HCT116 (cell line): ENCODE measurements at regions not wholly inside any gene's neighbourhood (a gene's known extent, or its start where the extent isn't known, plus 50 kb on each side); places are given as distances from the start of the nearest gene placed in this dataset.

Experiments used
- ATAC-seq: fragments of 200-7000 bp; cut with Tn5 transposase; 2 replicates; pipeline ENCODE4 v1.9.1; 2020; ENCODE audit warnings: mild to moderate bottlenecking, moderate library complexity
- BruUV-seq: library from RNA; stranded (reverse); fragments of 400-500 nt; replicated peaks from 2 replicates; lab custom pipeline; 2021; lab: Mats Ljungman, UMichigan
- CTCF ChIA-PET: fragments of 300-600 bp; sonication (Branson Sonifier 250); formaldehyde crosslinking; loops from one replicate; lab custom pipeline; 2021; ENCODE audit warnings: antibody characterized with exemption; lab: Charles Lee
- POLR2A ChIA-PET: fragments of 300-600, 350-600 bp; sonication (Branson Sonifier 250); formaldehyde crosslinking; loops from one replicate; lab custom pipeline; 2021; ENCODE audit warnings: antibody characterized with exemption; lab: Charles Lee
- RAD21 ChIA-PET, 2 experiments: fragments of 300-600 bp; sonication (Branson Sonifier 250); formaldehyde crosslinking; loops; one replicate each; lab custom pipeline; 2023; ENCODE audit warnings: low total read pairs in 2 of 2; ENCODE audit not compliant: uncharacterized antibody in 2 of 2, unreplicated experiment in 2 of 2, low non-redundant PET in 1 of 2; lab: Charles Lee
- DNase-seq: peaks from one replicate; pipeline ENCODE4 v3.0.0-alpha.2; 2010; ENCODE audit warnings: low read depth, low spot score
- H2AFZ ChIP-seq: fragments of 200-600 bp; shearing (Covaris generic), sonication (generic); 2 replicates; pipeline ENCODE4 v1.6.1; 2017; ENCODE audit warnings: low read depth, mixed run types, mixed read lengths, antibody characterized with exemption, low read length; ENCODE audit not compliant: poor library complexity, severe bottlenecking
- H3K27ac ChIP-seq: 2 replicates; pipeline ENCODE4 v1.5.1; 2012; ENCODE audit warnings: low read depth, low read length
- H3K27me3 ChIP-seq: fragments of 200-600 bp; sonication (generic); 2 replicates; pipeline ENCODE4 v1.6.1; 2016; ENCODE audit warnings: mixed run types, low read length, mixed read lengths; ENCODE audit not compliant: insufficient read depth
- H3K36me3 ChIP-seq, 2 experiments: fragments of 200-500 bp in 1 of 2; fragments of 200-600 bp in 1 of 2; sonication (Bioruptor generic) in 1 of 2; sonication (generic) in 1 of 2; 2 replicates each; pipeline versions ENCODE4 v1.5.1 to v1.6.1; 2014 to 2016; ENCODE audit warnings: low read length in 2 of 2, inconsistent platforms in 1 of 2, mixed read lengths in 1 of 2, mixed run types in 1 of 2; ENCODE audit not compliant: insufficient read depth in 2 of 2, control insufficient read depth in 1 of 2
- H3K4me1 ChIP-seq, 2 experiments: fragments of 200-600 bp in 1 of 2; sonication (generic) in 1 of 2; 2 replicates each; pipeline versions ENCODE4 v1.5.1 to v1.6.1; 2012 to 2017; ENCODE audit warnings: low read length in 2 of 2, inconsistent platforms in 1 of 2, mild to moderate bottlenecking in 1 of 2, mixed read lengths in 1 of 2, mixed run types in 1 of 2, moderate library complexity in 1 of 2; ENCODE audit not compliant: insufficient read depth in 2 of 2, control insufficient read depth in 1 of 2
- H3K4me2 ChIP-seq: fragments of 200-600 bp; sonication (generic); 2 replicates; pipeline ENCODE4 v1.6.1; 2017; ENCODE audit warnings: mixed run types, low read length, mixed read lengths
- H3K4me3 ChIP-seq, 2 experiments: fragments of 200-600 bp in 1 of 2; sonication (generic) in 1 of 2; replicated peaks in 1 of 2; 2 replicates each; pipeline ENCODE4 v1.5.1; 2011 to 2016; ENCODE audit warnings: low read length in 2 of 2, control low read depth in 1 of 2, low read depth in 1 of 2, mild to moderate bottlenecking in 1 of 2, mixed read lengths in 1 of 2, mixed run types in 1 of 2
- H3K79me2 ChIP-seq: fragments of 200-600 bp; sonication (generic); 2 replicates; pipeline ENCODE4 v1.6.1; 2017; ENCODE audit warnings: mild to moderate bottlenecking, mixed run types, low read length, moderate library complexity, mixed read lengths; ENCODE audit not compliant: insufficient read depth
- H3K9ac ChIP-seq: fragments of 200-600 bp; sonication (generic); 2 replicates; pipeline ENCODE4 v1.6.1; 2016; ENCODE audit warnings: low read length, mixed read lengths
- H3K9me2 ChIP-seq: fragments of 200-600 bp; sonication (generic), shearing (Covaris generic); 2 replicates; pipeline ENCODE4 v1.6.1; 2017; ENCODE audit warnings: mixed run types, mild to moderate bottlenecking, moderate library complexity; ENCODE audit not compliant: insufficient read depth
- H3K9me3 ChIP-seq, 2 experiments: fragments of 200-500 bp in 1 of 2; fragments of 200-600 bp in 1 of 2; sonication (Bioruptor generic) in 1 of 2; sonication (generic) in 1 of 2; 2 replicates each; pipeline ENCODE4 v1.6.1; 2014 to 2017; ENCODE audit warnings: low read length in 2 of 2, mixed read lengths in 2 of 2, inconsistent platforms in 1 of 2, low read depth in 1 of 2, mild to moderate bottlenecking in 1 of 2, mixed run types in 1 of 2, moderate library complexity in 1 of 2; ENCODE audit not compliant: control insufficient read depth in 1 of 2, insufficient read depth in 1 of 2
- H4K20me1 ChIP-seq: fragments of 200-600 bp; sonication (generic), shearing (Covaris generic); 2 replicates; pipeline ENCODE4 v1.6.1; 2017; ENCODE audit warnings: mixed run types, mild to moderate bottlenecking, moderate library complexity; ENCODE audit not compliant: insufficient read depth
- CBX3 ChIP-seq: IDR thresholded peaks from 2 replicates; pipeline ENCODE4 v1.6.1; 2012; ENCODE audit warnings: low read depth
- ELF1 ChIP-seq: IDR thresholded peaks from 2 replicates; pipeline ENCODE4 v1.6.1; 2012; ENCODE audit warnings: low read depth, borderline replicate concordance
- EZH2phosphoT487 ChIP-seq: fragments of 200-600 bp; IDR thresholded peaks from 2 replicates; pipeline ENCODE4 v1.6.1; 2018; ENCODE audit warnings: antibody characterized with exemption, borderline replicate concordance
- FOSL1 ChIP-seq: IDR thresholded peaks from 2 replicates; pipeline ENCODE4 v1.6.1; 2012; ENCODE audit warnings: low read depth
- POLR2A ChIP-seq: IDR thresholded peaks from 2 replicates; pipeline ENCODE4 v1.7.0; 2011; ENCODE audit warnings: borderline replicate concordance; ENCODE audit not compliant: insufficient read depth, insufficient read length; ENCODE audit errors: extremely low read depth
- POLR2AphosphoS5 ChIP-seq: IDR thresholded peaks from 2 replicates; pipeline ENCODE4 v1.6.1; 2011; ENCODE audit warnings: mild to moderate bottlenecking, low read depth, low read length, moderate library complexity
- RAD21 ChIP-seq: IDR thresholded peaks from 2 replicates; pipeline ENCODE4 v1.6.1; 2012; ENCODE audit warnings: low read depth, mild to moderate bottlenecking
- SIN3A ChIP-seq: IDR thresholded peaks from 2 replicates; pipeline ENCODE4 v1.6.1; 2012; ENCODE audit warnings: low read depth
- SRF ChIP-seq: IDR thresholded peaks from 2 replicates; pipeline ENCODE4 v1.6.1; 2012; ENCODE audit warnings: low read depth
- YY1 ChIP-seq: IDR thresholded peaks from 2 replicates; pipeline ENCODE4 v1.6.1; 2011; ENCODE audit warnings: low read length, low read depth, moderate library complexity, mild to moderate bottlenecking; ENCODE audit not compliant: insufficient replicate concordance; ENCODE audit errors: extremely low read depth
- ZFX ChIP-seq: fragments of 450-650 bp; IDR thresholded peaks from 2 replicates; pipeline ENCODE4 v1.6.1; 2017
- ZNF274 ChIP-seq: fragments of 200-500 bp; sonication (Bioruptor generic); IDR thresholded peaks from 2 replicates; pipeline ENCODE4 v1.6.1; 2014; ENCODE audit warnings: mild to moderate bottlenecking, low read depth, low read length, inconsistent platforms
- intact Hi-C: fragments of 100-400 bp; cut with micrococcal nuclease; formaldehyde crosslinking; loops from 2 replicates; pipeline ENCODE4 v1.10.0; 2022
- TF ChIP-seq, protein P1 (sequence below): IDR thresholded peaks from 2 replicates; pipeline ENCODE4 v1.6.1; 2011; ENCODE audit warnings: mild to moderate bottlenecking, low read length, moderate library complexity; ENCODE audit not compliant: insufficient replicate concordance; ENCODE audit errors: extremely low read depth
- TF ChIP-seq, protein P2 (sequence below), 3 experiments: fragments of 200-600 bp in 1 of 3; sonication (generic) in 1 of 3; IDR thresholded peaks in 2 of 3; conservative IDR thresholded peaks in 1 of 3; 2 replicates each; pipeline ENCODE4 v1.5.1; 2012 to 2017; ENCODE audit warnings: low read depth in 2 of 3, low read length in 2 of 3, antibody characterized with exemption in 1 of 3, borderline replicate concordance in 1 of 3, control low read depth in 1 of 3, mild to moderate bottlenecking in 1 of 3, mixed read lengths in 1 of 3, mixed run types in 1 of 3, moderate library complexity in 1 of 3; ENCODE audit not compliant: insufficient read depth in 1 of 3

DNA sequence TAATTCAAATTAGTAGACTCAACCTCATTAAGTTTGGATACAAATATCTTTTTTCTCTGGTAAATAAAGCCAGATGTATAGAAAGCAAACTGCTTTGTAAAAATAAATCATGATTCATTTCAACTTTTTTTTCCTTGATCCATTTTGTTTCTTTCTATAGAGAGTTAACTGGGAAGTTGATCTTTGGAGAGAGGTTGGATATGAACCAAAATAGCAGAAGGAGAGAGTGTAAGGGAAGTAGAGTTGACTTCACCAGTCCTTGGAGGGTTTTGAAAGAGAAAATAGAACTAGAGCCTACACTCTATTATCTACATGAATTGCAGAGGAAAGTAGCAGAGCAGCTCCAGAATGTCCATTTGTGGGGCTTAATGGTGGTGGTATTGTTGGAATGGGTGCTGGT lies 243.8 kb downstream of the ADGRL2 start:
- DNase-seq (no peak), ATAC-seq (no peak)
- no TSS peak for BruUV-seq
- H3K9me2 ChIP-seq: no peaks in the 10 kb centered on the region
- ChIA-PET POLR2A (no interaction called here), CTCF (no interaction called here), RAD21 (no interaction called here)
- TF ChIP-seq ZFX: no peak
- TF ChIP-seq SRF: no peak
- TF ChIP-seq, protein P1, sequence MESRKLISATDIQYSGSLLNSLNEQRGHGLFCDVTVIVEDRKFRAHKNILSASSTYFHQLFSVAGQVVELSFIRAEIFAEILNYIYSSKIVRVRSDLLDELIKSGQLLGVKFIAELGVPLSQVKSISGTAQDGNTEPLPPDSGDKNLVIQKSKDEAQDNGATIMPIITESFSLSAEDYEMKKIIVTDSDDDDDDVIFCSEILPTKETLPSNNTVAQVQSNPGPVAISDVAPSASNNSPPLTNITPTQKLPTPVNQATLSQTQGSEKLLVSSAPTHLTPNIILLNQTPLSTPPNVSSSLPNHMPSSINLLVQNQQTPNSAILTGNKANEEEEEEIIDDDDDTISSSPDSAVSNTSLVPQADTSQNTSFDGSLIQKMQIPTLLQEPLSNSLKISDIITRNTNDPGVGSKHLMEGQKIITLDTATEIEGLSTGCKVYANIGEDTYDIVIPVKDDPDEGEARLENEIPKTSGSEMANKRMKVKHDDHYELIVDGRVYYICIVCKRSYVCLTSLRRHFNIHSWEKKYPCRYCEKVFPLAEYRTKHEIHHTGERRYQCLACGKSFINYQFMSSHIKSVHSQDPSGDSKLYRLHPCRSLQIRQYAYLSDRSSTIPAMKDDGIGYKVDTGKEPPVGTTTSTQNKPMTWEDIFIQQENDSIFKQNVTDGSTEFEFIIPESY: no peak
- no peak for TF ChIP-seq ZNF274
- TF ChIP-seq RAD21: no peak
- no peak for TF ChIP-seq EZH2phosphoT487
- no peak for TF ChIP-seq CBX3
- TF ChIP-seq POLR2AphosphoS5: no peak
- no peak for TF ChIP-seq YY1
- TF ChIP-seq, protein P2, sequence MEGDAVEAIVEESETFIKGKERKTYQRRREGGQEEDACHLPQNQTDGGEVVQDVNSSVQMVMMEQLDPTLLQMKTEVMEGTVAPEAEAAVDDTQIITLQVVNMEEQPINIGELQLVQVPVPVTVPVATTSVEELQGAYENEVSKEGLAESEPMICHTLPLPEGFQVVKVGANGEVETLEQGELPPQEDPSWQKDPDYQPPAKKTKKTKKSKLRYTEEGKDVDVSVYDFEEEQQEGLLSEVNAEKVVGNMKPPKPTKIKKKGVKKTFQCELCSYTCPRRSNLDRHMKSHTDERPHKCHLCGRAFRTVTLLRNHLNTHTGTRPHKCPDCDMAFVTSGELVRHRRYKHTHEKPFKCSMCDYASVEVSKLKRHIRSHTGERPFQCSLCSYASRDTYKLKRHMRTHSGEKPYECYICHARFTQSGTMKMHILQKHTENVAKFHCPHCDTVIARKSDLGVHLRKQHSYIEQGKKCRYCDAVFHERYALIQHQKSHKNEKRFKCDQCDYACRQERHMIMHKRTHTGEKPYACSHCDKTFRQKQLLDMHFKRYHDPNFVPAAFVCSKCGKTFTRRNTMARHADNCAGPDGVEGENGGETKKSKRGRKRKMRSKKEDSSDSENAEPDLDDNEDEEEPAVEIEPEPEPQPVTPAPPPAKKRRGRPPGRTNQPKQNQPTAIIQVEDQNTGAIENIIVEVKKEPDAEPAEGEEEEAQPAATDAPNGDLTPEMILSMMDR (IDR thresholded peaks at IDR 0.05 in 2 of 3, conservative IDR thresholded peaks at IDR 0.05 in 1 of 3; ENCODE audit: borderline replicate concordance in 1 of 3, insufficient read depth in 1 of 3, low read depth in 2 of 3, low read length in 2 of 3): no peak
- no peak for TF ChIP-seq FOSL1
- no peak for TF ChIP-seq POLR2A
- no peak for TF ChIP-seq ELF1
- no peak for TF ChIP-seq SIN3A
- H2AFZ ChIP-seq: no peak overlapping the region
- no peak overlapping the region for H3K9ac ChIP-seq
- no peaks in the 10 kb centered on the region for H3K79me2 ChIP-seq
- no peak overlapping the region for H3K4me3 ChIP-seq
- no peaks in the 10 kb centered on the region for H3K27me3 ChIP-seq
- H3K4me2 ChIP-seq: no peak overlapping the region
- no peaks in the 10 kb centered on the region for H4K20me1 ChIP-seq
- intact Hi-C loops: no loop called here
- H3K9me3 ChIP-seq: no peaks in the 10 kb centered on the region
- H3K36me3 ChIP-seq: no peaks in the 10 kb centered on the region
- H3K4me1 ChIP-seq: no peaks in the 10 kb centered on the region
- H3K27ac ChIP-seq: no peak overlapping the region
